H1 (cell line): ENCODE measurements at regions not wholly inside any gene's neighbourhood (a gene's known extent, or its start where the extent isn't known, plus 50 kb on each side); places are given as distances from the start of the nearest gene placed in this dataset.

Experiments used
- CTCF ChIA-PET: fragments of 300-600 bp; sonication (Branson Sonifier 250); formaldehyde crosslinking; loops from one replicate; lab custom pipeline; 2021; ENCODE audit not compliant: partially characterized antibody; lab: Charles Lee
- POLR2A ChIA-PET: fragments of 300-600 bp; sonication (Branson Sonifier 250); formaldehyde crosslinking; loops from one replicate; lab custom pipeline; 2021; ENCODE audit warnings: inconsistent platforms; ENCODE audit not compliant: partially characterized antibody; lab: Charles Lee
- DNase-seq, 2 experiments: peaks; one replicate each; pipeline versions ENCODE4 v3.0.0 to v3.0.0-alpha.2; 2010 to 2022; ENCODE audit warnings: low spot score in 2 of 2, low read depth in 1 of 2, mixed read lengths in 1 of 2
- FAIRE-seq: peaks from 2 replicates; lab custom pipeline; 2011; peaks lifted over from hg19 to GRCh38; lab: Jason Lieb, UNC
- H2AFZ ChIP-seq: 2 replicates; pipeline ENCODE4 v1.8.1; 2012; ENCODE audit warnings: low read length, inconsistent platforms
- H2AK5ac ChIP-seq: 2 replicates; pipeline ENCODE4 v1.6.1; 2013; ENCODE audit warnings: low read depth, low read length
- H2BK120ac ChIP-seq: replicated peaks from 2 replicates; pipeline ENCODE3; 2013; ENCODE audit warnings: low read depth, low read length, inconsistent platforms
- H2BK12ac ChIP-seq: 2 replicates; pipeline ENCODE4 v1.6.1; 2013; ENCODE audit warnings: low read depth, low read length
- H2BK15ac ChIP-seq: 2 replicates; pipeline ENCODE4 v1.6.1; 2013; ENCODE audit warnings: low read length
- H2BK20ac ChIP-seq: 2 replicates; pipeline ENCODE4 v1.6.1; 2013; ENCODE audit warnings: low read length
- H2BK5ac ChIP-seq: 2 replicates; pipeline ENCODE4 v1.6.1; 2013; ENCODE audit warnings: low read depth, low read length
- H3K14ac ChIP-seq: 2 replicates; pipeline ENCODE4 v1.6.1; 2013; ENCODE audit warnings: inconsistent platforms; ENCODE audit not compliant: insufficient read length
- H3K18ac ChIP-seq: 2 replicates; pipeline ENCODE4 v1.6.1; 2013; ENCODE audit warnings: low read length; ENCODE audit errors: extremely low read depth
- H3K23ac ChIP-seq: 2 replicates; pipeline ENCODE4 v1.6.1; 2013; ENCODE audit warnings: inconsistent platforms; ENCODE audit not compliant: insufficient read length
- H3K23me2 ChIP-seq: 2 replicates; pipeline ENCODE4 v1.6.1; 2013; ENCODE audit warnings: low read depth, low read length
- H3K27ac ChIP-seq: 2 replicates; pipeline ENCODE4 v1.6.1; 2011; ENCODE audit warnings: low read depth, low read length, inconsistent platforms
- H3K27me3 ChIP-seq, 4 experiments: replicated peaks in 1 of 4; 1 replicate in 1 of 4; 2 replicates in 3 of 4; pipeline versions ENCODE4 v1.6.1 to v1.8.1; 2011 to 2013; ENCODE audit warnings: low read length in 3 of 4, mild to moderate bottlenecking in 3 of 4, inconsistent platforms in 2 of 4, mixed read lengths in 2 of 4, moderate library complexity in 1 of 4; ENCODE audit not compliant: control insufficient read depth in 3 of 4, insufficient read depth in 3 of 4; ENCODE audit errors: extremely low read depth in 1 of 4
- H3K36me3 ChIP-seq, 4 experiments: 2 replicates each; pipeline versions ENCODE4 v1.6.1 to v1.8.1; 2011 to 2013; ENCODE audit warnings: mild to moderate bottlenecking in 4 of 4, low read length in 3 of 4, moderate library complexity in 2 of 4, control low read depth in 1 of 4, inconsistent platforms in 1 of 4; ENCODE audit not compliant: insufficient read depth in 4 of 4, control insufficient read depth in 2 of 4
- H3K4ac ChIP-seq: replicated peaks from 2 replicates; pipeline ENCODE3; 2013; ENCODE audit warnings: low read length, low read depth, mixed read lengths, inconsistent platforms; ENCODE audit not compliant: insufficient read length
- H3K4me1 ChIP-seq, 4 experiments: replicated peaks in 1 of 4; 1 replicate in 1 of 4; 2 replicates in 3 of 4; pipeline versions ENCODE4 v1.6.1 to v1.8.1; 2011 to 2013; ENCODE audit warnings: low read length in 3 of 4, inconsistent platforms in 2 of 4, mixed read lengths in 1 of 4; ENCODE audit not compliant: insufficient read depth in 4 of 4, control insufficient read depth in 3 of 4
- H3K4me2 ChIP-seq, 2 experiments: 2 replicates each; pipeline versions ENCODE4 v1.6.1 to v1.8.1; 2011 to 2013; ENCODE audit warnings: low read depth in 2 of 2, low read length in 2 of 2, control low read depth in 1 of 2, inconsistent platforms in 1 of 2, mild to moderate bottlenecking in 1 of 2; ENCODE audit not compliant: insufficient read depth in 1 of 2
- H3K4me3 ChIP-seq, 4 experiments: fragments of 200-600, 300-600 bp in 1 of 4; sonication (generic), shearing (Covaris generic), sonication (Bioruptor Twin) in 1 of 4; 2 replicates each; pipeline versions ENCODE4 v1.5.1 to v1.8.1; 2011 to 2016; ENCODE audit warnings: low read length in 4 of 4, low read depth in 3 of 4, control low read depth in 2 of 4, inconsistent platforms in 2 of 4, mild to moderate bottlenecking in 2 of 4, mixed read lengths in 1 of 4, moderate library complexity in 1 of 4; ENCODE audit not compliant: insufficient read depth in 2 of 4; ENCODE audit errors: extremely low read depth in 1 of 4
- H3K56ac ChIP-seq: replicated peaks from 2 replicates; pipeline ENCODE3; 2013; ENCODE audit warnings: low read depth, mild to moderate bottlenecking, mixed read lengths, low read length, inconsistent platforms; ENCODE audit not compliant: insufficient read length
- H3K79me1 ChIP-seq: 2 replicates; pipeline ENCODE4 v1.6.1; 2013; ENCODE audit warnings: low read depth, low read length, control low read depth
- H3K79me2 ChIP-seq, 2 experiments: 2 replicates each; pipeline versions ENCODE4 v1.6.1 to v1.8.1; 2012 to 2013; ENCODE audit warnings: low read length in 2 of 2, mild to moderate bottlenecking in 2 of 2, inconsistent platforms in 1 of 2; ENCODE audit not compliant: insufficient read depth in 2 of 2, control insufficient read depth in 1 of 2
- H3K9ac ChIP-seq, 4 experiments: replicated peaks in 1 of 4; 1 replicate in 1 of 4; 2 replicates in 3 of 4; pipeline versions ENCODE4 v1.6.1 to v1.8.1; 2011 to 2013; ENCODE audit warnings: low read depth in 3 of 4, low read length in 3 of 4, control low read depth in 2 of 4, mild to moderate bottlenecking in 2 of 4, moderate library complexity in 2 of 4, inconsistent platforms in 1 of 4; ENCODE audit errors: extremely low read depth in 1 of 4
- H3K9me3 ChIP-seq, 2 experiments: 2 replicates each; pipeline versions ENCODE4 v1.6.1 to v1.8.1; 2012 to 2013; ENCODE audit warnings: mild to moderate bottlenecking in 2 of 2, moderate library complexity in 2 of 2, control low read depth in 1 of 2, inconsistent platforms in 1 of 2, low read depth in 1 of 2, low read length in 1 of 2, mixed read lengths in 1 of 2; ENCODE audit not compliant: insufficient read depth in 2 of 2
- H4K20me1 ChIP-seq, 2 experiments: replicated peaks in 1 of 2; 2 replicates each; pipeline versions ENCODE3 to v1.8.1; 2011 to 2013; ENCODE audit warnings: inconsistent platforms in 2 of 2, low read length in 2 of 2, mild to moderate bottlenecking in 1 of 2; ENCODE audit not compliant: insufficient read depth in 2 of 2, control insufficient read depth in 1 of 2
- H4K5ac ChIP-seq: 2 replicates; pipeline ENCODE4 v1.6.1; 2013; ENCODE audit warnings: low read length, low read depth, mixed read lengths, inconsistent platforms; ENCODE audit not compliant: insufficient read length
- H4K8ac ChIP-seq: 2 replicates; pipeline ENCODE4 v1.8.0; 2013; ENCODE audit warnings: mild to moderate bottlenecking, moderate library complexity, low read length, inconsistent platforms; ENCODE audit not compliant: insufficient read depth; ENCODE audit errors: extremely low read depth
- H4K91ac ChIP-seq: replicated peaks from 2 replicates; pipeline ENCODE3; 2013; ENCODE audit warnings: low read length, mixed read lengths, inconsistent platforms; ENCODE audit not compliant: insufficient read length
- EP300 ChIP-seq, 2 experiments: IDR thresholded peaks; 1 replicate in 1 of 2; 2 replicates in 1 of 2; pipeline ENCODE4 v1.6.1; 2011 to 2012; ENCODE audit warnings: low read depth in 2 of 2, low read length in 2 of 2, mild to moderate bottlenecking in 2 of 2, borderline replicate concordance in 1 of 2, inconsistent platforms in 1 of 2, moderate library complexity in 1 of 2
- EZH2 ChIP-seq: fragments of 200-600 bp; sonication (generic); IDR thresholded peaks from 2 replicates; pipeline ENCODE4 v1.7.1; 2012; ENCODE audit warnings: low read depth, mild to moderate bottlenecking, moderate library complexity, low read length, inconsistent platforms; ENCODE audit not compliant: severe bottlenecking
- NANOG ChIP-seq: IDR thresholded peaks from 2 replicates; pipeline ENCODE4 v1.6.1; 2011; ENCODE audit warnings: low read length, low read depth, mild to moderate bottlenecking, inconsistent platforms; ENCODE audit not compliant: insufficient read depth, poor library complexity, severe bottlenecking
- POLR2A ChIP-seq, 2 experiments: IDR thresholded peaks; 1 replicate in 1 of 2; 2 replicates in 1 of 2; pipeline ENCODE4 v1.6.1; 2011; ENCODE audit warnings: low read depth in 2 of 2, low read length in 2 of 2, mild to moderate bottlenecking in 2 of 2; ENCODE audit errors: control extremely low read depth in 1 of 2
- RNF2 ChIP-seq: fragments of 200-900, 300-1000 bp; sonication (generic); IDR thresholded peaks from 2 replicates; pipeline ENCODE4 v1.7.1; 2016; ENCODE audit warnings: borderline replicate concordance, low read depth, mild to moderate bottlenecking, antibody characterized with exemption, low read length; ENCODE audit not compliant: poor library complexity, severe bottlenecking; ENCODE audit errors: missing control alignments
- SAP30 ChIP-seq: fragments of 300-600 bp; sonication (generic); IDR thresholded peaks from 2 replicates; pipeline ENCODE4 v1.7.1; 2012; ENCODE audit warnings: low read length, moderate library complexity, mild to moderate bottlenecking, inconsistent platforms; ENCODE audit not compliant: insufficient read depth, insufficient replicate concordance
- SP4 ChIP-seq: IDR thresholded peaks from 2 replicates; pipeline ENCODE4 v1.6.1; 2012; ENCODE audit warnings: low read length, inconsistent platforms
- WGBS, 2 experiments: shearing (Covaris generic) in 1 of 2; methylation state at CpG; one replicate each; pipeline versions ENCODE4 v1.1.6 to v1.1.7; 2013 to 2015; ENCODE audit warnings: low lambda C conversion rate in 2 of 2, mixed read lengths in 2 of 2, inconsistent platforms in 1 of 2, low coverage in 1 of 2, missing lambda C conversion rate in 1 of 2; ENCODE audit not compliant: insufficient replicate concordance in 2 of 2, insufficient coverage in 1 of 2, insufficient read length in 1 of 2; ENCODE audit errors: extremely low coverage in 1 of 2, missing lambda C conversion rate in 1 of 2; 5-methylcytosine and 5-hydroxymethylcytosine counted together
- TF ChIP-seq, protein P1 (sequence below): IDR thresholded peaks from 2 replicates; pipeline ENCODE4 v1.6.1; 2012; ENCODE audit warnings: inconsistent platforms

DNA sequence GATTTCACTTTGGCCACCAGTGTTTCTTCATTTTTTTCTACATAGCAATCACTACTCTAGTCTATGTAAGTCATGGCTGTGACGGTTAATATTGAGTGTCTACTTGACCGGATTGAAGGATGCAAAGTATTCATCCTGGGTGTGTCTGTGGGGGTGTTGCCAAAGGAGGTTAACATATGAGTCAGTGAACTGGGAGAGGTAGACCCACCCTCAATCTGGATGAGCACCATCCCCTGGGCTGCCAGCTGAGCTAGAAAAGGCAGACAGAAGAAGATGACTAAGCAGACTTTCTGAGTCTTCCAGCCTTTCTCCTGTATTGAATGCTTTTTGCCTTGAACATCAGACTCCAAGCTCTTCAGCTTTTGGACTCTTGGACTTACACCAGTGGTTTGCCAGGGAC lies 265.0 kb upstream of the SLC8A1 start:
- no peak overlapping the region for H4K8ac ChIP-seq
- POLR2A ChIA-PET = no interaction called here
- H2BK5ac ChIP-seq = no peak overlapping the region
- H3K23ac ChIP-seq = no peak overlapping the region
- H3K4me1 ChIP-seq = no peaks in the 10 kb centered on the region
- H3K4me2 ChIP-seq = no peak overlapping the region
- no peaks in the 10 kb centered on the region for H3K9me3 ChIP-seq
- H3K18ac ChIP-seq = no peak overlapping the region
- no peaks in the 10 kb centered on the region for H4K20me1 ChIP-seq
- no peaks in the 10 kb centered on the region for H3K36me3 ChIP-seq
- DNase-seq = no peak
- H4K5ac ChIP-seq = no peak overlapping the region
- 92% methylated on average over 2 of the region's 2 CpGs; no CpG with 5 or more reads in 1 of the 2 experiments for WGBS, 2 experiments
- no peak for FAIRE-seq
- H2BK20ac ChIP-seq = no peak overlapping the region
- H3K27me3 ChIP-seq = no peaks in the 10 kb centered on the region
- H3K79me2 ChIP-seq = no peaks in the 10 kb centered on the region
- H4K91ac ChIP-seq = no peak overlapping the region
- CTCF ChIA-PET = no interaction called here
- no peak overlapping the region for H2BK12ac ChIP-seq
- no peak overlapping the region for H2AK5ac ChIP-seq
- H2AFZ ChIP-seq = no peak overlapping the region
- no peak overlapping the region for H2BK15ac ChIP-seq
- H3K79me1 ChIP-seq = no peaks in the 10 kb centered on the region
- no peak overlapping the region for H3K56ac ChIP-seq
- H2BK120ac ChIP-seq = no peak overlapping the region
- H3K27ac ChIP-seq = no peak overlapping the region
- no peak overlapping the region for H3K4me3 ChIP-seq
- no peak overlapping the region for H3K4ac ChIP-seq
- no peaks in the 10 kb centered on the region; the same call in 1 of the 2 replicates for H3K23me2 ChIP-seq
- no peak overlapping the region for H3K14ac ChIP-seq
- no peak overlapping the region for H3K9ac ChIP-seq
- TF ChIP-seq EZH2 (no peak), NANOG (no peak), SP4 (no peak), EP300 (IDR thresholded peaks at IDR 0.05; ENCODE audit: borderline replicate concordance in 1 of 2, low read depth in 2 of 2, low read length in 2 of 2) (no peak), RNF2 (no peak), SAP30 (no peak), POLR2A (IDR thresholded peaks at IDR 0.05; ENCODE audit: control extremely low read depth in 1 of 2, low read depth in 2 of 2, low read length in 2 of 2) (no peak)
- TF ChIP-seq, protein P1, sequence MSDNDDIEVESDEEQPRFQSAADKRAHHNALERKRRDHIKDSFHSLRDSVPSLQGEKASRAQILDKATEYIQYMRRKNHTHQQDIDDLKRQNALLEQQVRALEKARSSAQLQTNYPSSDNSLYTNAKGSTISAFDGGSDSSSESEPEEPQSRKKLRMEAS = no peak
